Small intestine (tissue), 7 donors: ENCODE measurements at regions not wholly inside any gene's neighbourhood (a gene's known extent, or its start where the extent isn't known, plus 50 kb on each side); places are given as distances from the start of the nearest gene placed in this dataset.
A peak's percentile ranks its signal among the peaks of the same experiment; 100 is the strongest.

ENCODE experiments used
- DNase-seq, 2 donors: peaks; one replicate each; pipeline versions ENCODE4 v3.0.0 to v3.0.0-alpha.2; 2013
- FAIRE-seq: peaks from 2 replicates; lab custom pipeline; 2012; peaks lifted over from hg19 to GRCh38; lab: Jason Lieb, UNC
- H3K27ac ChIP-seq, 3 donors: one replicate each; pipeline ENCODE4 v1.5.1; 2013; ENCODE audit warnings: low read length in 2 of 3, mild to moderate bottlenecking in 2 of 3, control low read depth in 1 of 3, inconsistent platforms in 1 of 3, low read depth in 1 of 3, moderate library complexity in 1 of 3
- H3K27me3 ChIP-seq, 3 donors: one replicate each; pipeline ENCODE4 v1.6.1; 2013; ENCODE audit warnings: low read length in 3 of 3, inconsistent platforms in 1 of 3; ENCODE audit not compliant: control insufficient read depth in 3 of 3, insufficient read depth in 3 of 3
- H3K36me3 ChIP-seq, 3 donors: one replicate each; pipeline ENCODE4 v1.6.1; 2013; ENCODE audit warnings: low read length in 3 of 3, inconsistent platforms in 1 of 3, low read depth in 1 of 3, mild to moderate bottlenecking in 1 of 3, moderate library complexity in 1 of 3; ENCODE audit not compliant: control insufficient read depth in 3 of 3, insufficient read depth in 2 of 3
- H3K4me1 ChIP-seq, 3 donors: one replicate each; pipeline ENCODE4 v1.6.1; 2013; ENCODE audit warnings: low read length in 2 of 3, inconsistent platforms in 1 of 3, low read depth in 1 of 3, mild to moderate bottlenecking in 1 of 3, moderate library complexity in 1 of 3; ENCODE audit not compliant: control insufficient read depth in 3 of 3, insufficient read depth in 2 of 3
- H3K4me3 ChIP-seq, 3 donors: one replicate each; pipeline ENCODE4 v1.5.1; 2013; ENCODE audit warnings: low read length in 3 of 3, control low read depth in 1 of 3, inconsistent platforms in 1 of 3, low read depth in 1 of 3, mild to moderate bottlenecking in 1 of 3, moderate library complexity in 1 of 3
- H3K9me3 ChIP-seq, 2 donors: one replicate each; pipeline ENCODE4 v1.6.1; 2013; ENCODE audit warnings: low read depth in 1 of 2, low read length in 1 of 2; ENCODE audit not compliant: control insufficient read depth in 2 of 2, insufficient read depth in 1 of 2
- WGBS, 3 donors: extraction: QIAGEN DNeasy Blood & Tissue Kit; methylation state at CpG; one replicate each; pipeline ENCODE4 v1.1.7; 2013; 5-methylcytosine and 5-hydroxymethylcytosine counted together
- donor health status: healthy with polysubstance abuse.
- donor health status: control.
- donor health status: control.
- donor health status: Bipolar disorder and iron deficiency.
- donor health status: healthy.

DNA sequence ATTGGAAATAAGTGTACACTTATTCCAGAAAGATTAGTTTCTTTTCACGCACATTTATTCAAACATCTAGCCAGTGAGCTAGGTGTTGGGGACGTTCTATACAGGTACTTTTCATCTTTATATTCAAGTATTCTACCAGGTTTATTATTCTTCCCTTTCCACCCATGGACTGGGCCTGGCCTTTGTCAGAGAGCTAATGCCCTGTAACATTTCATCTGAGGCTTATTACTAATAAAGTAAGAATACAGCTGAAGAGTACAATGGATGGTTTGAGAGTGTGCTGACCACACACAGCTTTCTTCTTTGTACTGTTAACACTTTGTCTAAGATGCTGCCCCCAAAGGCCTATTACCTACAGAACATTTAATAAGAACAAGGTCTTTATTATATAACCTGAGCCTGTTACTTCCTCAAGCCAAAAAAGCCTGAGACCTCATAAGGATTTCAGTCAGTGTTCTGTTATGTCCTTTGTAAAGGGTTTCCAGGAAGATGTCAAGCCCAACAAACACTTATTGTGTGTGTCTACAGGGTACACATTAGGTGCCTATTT lies 93.5 kb downstream of the ZNF608 start:
- Histone ChIP-seq H3K36me3 (peaks cover 0 to 13% (median 0%) of the 10 kb centered on the region in 3 donors), H3K4me3 (no peak overlapping the region), H3K27me3 (no peaks in the 10 kb centered on the region), H3K27ac (peak overlapping the region in 1 of 3 donors; percentile 93), H3K4me1 (peaks cover 4 to 82% (median 27%) of the 10 kb centered on the region in 3 donors), H3K9me3 (no peaks in the 10 kb centered on the region)
- no peak for DNase-seq
- no peak for FAIRE-seq
- 87 to 93% (median 92%) methylated on average over 2 of the region's 2 CpGs for WGBS, 3 donors

- H3K9me3 ChIP-seq, result no peaks in the 10 kb centered on the region
- H3K4me3 ChIP-seq, result peak overlapping the region in 1 of 3 donors; percentile 56
- WGBS, 3 donors, result 20 to 52% (median 49%) methylated on average over 2 of the region's 2 CpGs
- H3K4me1 ChIP-seq, result peaks cover 6 to 82% (median 27%) of the 10 kb centered on the region in 3 donors
- H3K27ac ChIP-seq, result peak overlapping the region in 2 of 3 donors; percentile 80 to 93
- H3K36me3 ChIP-seq, result peaks cover 0 to 17% (median 0%) of the 10 kb centered on the region in 3 donors
- H3K27me3 ChIP-seq, result no peaks in the 10 kb centered on the region
- FAIRE-seq, result no peak
- DNase-seq, result no peak
Observed at GRCh38 chr5:124652514-124652819, 94.0 kb downstream of the ZNF608 start.

- peaks cover 9 to 84% (median 23%) of the 10 kb centered on the region in 3 donors for H3K4me1 ChIP-seq
- WGBS, 3 donors, result 3% methylated on average over 53 to 54 of the region's 54 CpGs
- H3K27ac ChIP-seq, result peak overlapping the region; percentile 80 to 93 (median 87)
- H3K36me3 ChIP-seq, result peaks cover 0 to 23% (median 0%) of the 10 kb centered on the region in 3 donors
- peak overlapping the region in 2 of 3 donors; percentile 49 to 56 for H3K4me3 ChIP-seq
- H3K27me3 ChIP-seq, result no peaks in the 10 kb centered on the region
- H3K9me3 ChIP-seq, result no peaks in the 10 kb centered on the region
- FAIRE-seq (no peak), DNase-seq (peak; percentile 87 to 90)
Observed at GRCh38 chr5:124651663-124652513, 94.6 kb downstream of the ZNF608 start.

GRCh38 chr5:124650951-124651662 lies 95.3 kb downstream of the ZNF608 start:
- peaks cover 9 to 78% (median 20%) of the 10 kb centered on the region in 3 donors for H3K4me1 ChIP-seq
- FAIRE-seq (no peak), DNase-seq (peak in 1 of 2 donors; percentile 26)
- peaks cover 0 to 28% (median 0%) of the 10 kb centered on the region in 3 donors for H3K36me3 ChIP-seq
- H3K27me3 ChIP-seq, result no peaks in the 10 kb centered on the region
- WGBS, 3 donors, result 32 to 47% (median 45%) methylated on average over 3 of the region's 3 CpGs
- no peaks in the 10 kb centered on the region for H3K9me3 ChIP-seq
- H3K27ac ChIP-seq, result peak overlapping the region in 2 of 3 donors; percentile 87 to 93
- peak overlapping the region in 2 of 3 donors; percentile 49 to 56 for H3K4me3 ChIP-seq

GRCh38 chr5:124650147-124650561 lies 96.3 kb downstream of the ZNF608 start:
- WGBS, 3 donors, result 8 to 13% (median 9%) methylated on average over 4 of the region's 4 CpGs
- Histone ChIP-seq H3K9me3 (no peaks in the 10 kb centered on the region), H3K4me3 (no peak overlapping the region), H3K36me3 (peaks cover 0 to 35% (median 0%) of the 10 kb centered on the region in 3 donors), H3K4me1 (peaks cover 9 to 75% (median 18%) of the 10 kb centered on the region in 3 donors), H3K27ac (peak overlapping the region in 1 of 3 donors; percentile 93), H3K27me3 (no peaks in the 10 kb centered on the region)
- FAIRE-seq (no peak), DNase-seq (no peak)

GRCh38 chr5:124649491-124650146 lies 96.8 kb downstream of the ZNF608 start:
- peaks cover 8 to 69% (median 17%) of the 10 kb centered on the region in 3 donors for H3K4me1 ChIP-seq
- WGBS, 3 donors, result 4 to 17% (median 11%) methylated on average over 11 of the region's 11 CpGs
- peak overlapping the region; percentile 21 to 93 (median 41) for H3K27ac ChIP-seq

DNA sequence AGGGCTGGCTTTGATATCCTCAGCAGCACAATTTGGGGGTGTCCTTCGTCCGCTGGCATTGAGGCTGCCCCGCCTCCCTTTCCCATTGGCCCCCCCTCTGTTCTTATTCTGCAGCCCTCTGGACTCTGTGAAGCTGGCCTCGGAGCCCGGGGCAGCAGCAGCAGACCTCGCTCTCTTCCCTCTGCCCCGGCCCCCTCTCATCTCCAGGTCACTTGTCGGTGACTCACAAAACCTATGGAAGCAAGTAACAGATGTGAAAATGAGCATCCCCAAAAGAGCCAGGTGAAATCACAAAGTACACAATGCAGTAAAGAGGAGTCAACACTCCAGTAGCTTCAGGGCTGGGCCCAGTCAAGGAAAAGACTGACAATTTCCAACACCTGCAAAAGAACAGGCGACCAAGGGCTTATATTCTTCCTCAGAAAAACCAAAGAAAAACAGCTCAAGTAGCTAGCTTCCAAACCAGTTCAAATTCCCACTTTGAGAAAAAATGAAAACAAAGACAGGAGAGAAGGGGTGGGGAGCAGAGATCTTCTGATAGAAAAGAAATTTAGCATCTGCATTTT lies 97.5 kb downstream of the ZNF608 start:
- no peaks in the 10 kb centered on the region for H3K27me3 ChIP-seq
- no peaks in the 10 kb centered on the region for H3K9me3 ChIP-seq
- peak in 1 of 2 donors; percentile 62 for DNase-seq
- 77 to 81% (median 81%) methylated on average over 9 of the region's 9 CpGs for WGBS, 3 donors
- peaks cover 0 to 36% (median 0%) of the 10 kb centered on the region in 3 donors for H3K36me3 ChIP-seq
- peaks cover 8 to 67% (median 17%) of the 10 kb centered on the region in 3 donors for H3K4me1 ChIP-seq
- H3K27ac ChIP-seq, result peak overlapping the region in 2 of 3 donors; percentile 41 to 93
- FAIRE-seq, result no peak
- H3K4me3 ChIP-seq, result no peak overlapping the region

More at GRCh38 chr5:124649491-124650146, 96.8 kb downstream of the ZNF608 start:
- no peaks in the 10 kb centered on the region for H3K27me3 ChIP-seq
- no peak for FAIRE-seq
- H3K9me3 ChIP-seq, result no peaks in the 10 kb centered on the region
- no peak overlapping the region for H3K4me3 ChIP-seq
- peak; percentile 85 for DNase-seq
- peaks cover 0 to 35% (median 0%) of the 10 kb centered on the region in 3 donors for H3K36me3 ChIP-seq
